ENCODE measurements at regions not wholly inside any gene's neighbourhood (a gene's known extent, or its start where the extent isn't known, plus 50 kb on each side); places are given as distances from the start of the nearest gene placed in this dataset.

GRCh38 chr1:25068316-25068715, 138.2 kb upstream of the RUNX3 start:
- no peak for TF ChIP-seq CTCF (conservative IDR thresholded peaks at IDR 0.05 in 1 of 2, IDR thresholded peaks at IDR 0.05 in 1 of 2; ENCODE audit: low read depth in 1 of 2, low read length in 2 of 2)
- TF ChIP-seq EZH2 (IDR thresholded peaks at IDR 0.05; ENCODE audit: low read length, missing control alignments) = no peak
- H3K79me2 ChIP-seq (ENCODE audit: control insufficient read depth, insufficient read depth, low read length) = no peaks in the 10 kb centered on the region

DNA sequence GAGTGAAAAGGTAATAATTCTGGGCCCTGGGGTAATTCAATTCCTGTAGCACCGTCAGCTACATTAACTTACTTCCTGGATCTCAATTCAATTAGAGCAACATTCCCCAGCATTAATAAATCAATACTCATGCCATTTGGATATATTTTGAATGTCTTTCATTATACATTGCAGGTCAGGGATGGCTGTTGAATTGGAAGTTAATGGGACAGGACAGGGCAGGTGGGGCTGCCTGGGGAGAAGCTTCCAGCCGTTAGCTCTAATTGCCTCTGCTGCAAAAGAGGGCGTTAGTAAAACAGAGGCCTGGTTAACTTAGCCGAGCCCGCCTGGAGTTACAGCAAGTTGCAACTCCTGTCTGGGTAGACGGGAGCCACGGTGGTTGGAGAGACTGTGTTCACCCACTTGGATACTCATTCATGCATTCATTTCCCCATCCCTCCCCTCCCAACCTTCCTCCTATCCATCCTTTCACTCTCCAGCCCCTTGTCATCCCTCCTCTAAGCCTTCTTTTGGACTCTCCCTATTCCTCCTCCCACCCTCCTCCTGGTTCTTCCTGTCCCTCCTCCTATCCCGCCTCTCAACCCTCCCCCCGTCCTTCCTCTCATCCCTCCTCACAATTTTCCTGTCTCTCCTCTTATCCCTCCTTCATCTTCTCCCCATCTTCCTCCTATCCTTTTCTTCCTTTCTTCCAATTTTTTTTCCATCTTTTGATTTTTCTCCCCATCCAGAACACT, 137.6 kb upstream of the RUNX3 start:
- Histone ChIP-seq H3K4me1 (ENCODE audit: control insufficient read depth, extremely low read depth, insufficient read depth, low read length) (no peaks in the 10 kb centered on the region), H3K4me2 (ENCODE audit: extremely low read depth, insufficient read depth, low read length) (no peak overlapping the region)

More at GRCh38 chr1:25068316-25068715, 138.2 kb upstream of the RUNX3 start:
- no peaks in the 10 kb centered on the region for H3K9me3 ChIP-seq (ENCODE audit: control insufficient read depth, insufficient read depth, low read depth, low read length)
- H3K36me3 ChIP-seq (ENCODE audit: control insufficient read depth, insufficient read depth, low read length) = no peaks in the 10 kb centered on the region
- H3K4me3 ChIP-seq (replicated peaks in 1 of 4; ENCODE audit: control extremely low read depth in 1 of 4, insufficient read depth in 1 of 4, low read depth in 3 of 4, low read length in 4 of 4) = no peak overlapping the region
- DNase-seq (ENCODE audit: low read depth in 2 of 2) = no peak
- no peaks in the 10 kb centered on the region for H3K4me1 ChIP-seq (ENCODE audit: control insufficient read depth, extremely low read depth, insufficient read depth, low read length)
- H3K4me2 ChIP-seq (ENCODE audit: extremely low read depth, insufficient read depth, low read length) = no peak overlapping the region
- no peaks in the 10 kb centered on the region for H4K20me1 ChIP-seq (ENCODE audit: control insufficient read depth, extremely low read depth, insufficient read depth, low read length)
- no peak overlapping the region for H2AFZ ChIP-seq (ENCODE audit: low read length)
- H3K27ac ChIP-seq (ENCODE audit: insufficient read depth, low read length) = no peak overlapping the region
- peaks cover 14% of the 10 kb centered on the region for H3K27me3 ChIP-seq (ENCODE audit: control insufficient read depth, insufficient read depth, low read length)
- no peak overlapping the region for H3K9ac ChIP-seq (ENCODE audit: insufficient read depth, low read length)

More for the DNA sequence above, 137.6 kb upstream of the RUNX3 start:
- Histone ChIP-seq H3K36me3 (ENCODE audit: control insufficient read depth, insufficient read depth, low read length) (no peaks in the 10 kb centered on the region), H2AFZ (ENCODE audit: low read length) (no peak overlapping the region), H4K20me1 (ENCODE audit: control insufficient read depth, extremely low read depth, insufficient read depth, low read length) (no peaks in the 10 kb centered on the region), H3K9ac (ENCODE audit: insufficient read depth, low read length) (no peak overlapping the region), H3K79me2 (ENCODE audit: control insufficient read depth, insufficient read depth, low read length) (no peaks in the 10 kb centered on the region), H3K27ac (ENCODE audit: insufficient read depth, low read length) (no peak overlapping the region), H3K9me3 (ENCODE audit: control insufficient read depth, insufficient read depth, low read depth, low read length) (no peaks in the 10 kb centered on the region), H3K4me3 (replicated peaks in 1 of 4; ENCODE audit: control extremely low read depth in 1 of 4, insufficient read depth in 1 of 4, low read depth in 3 of 4, low read length in 4 of 4) (no peak overlapping the region), H3K27me3 (ENCODE audit: control insufficient read depth, insufficient read depth, low read length) (peaks cover 14% of the 10 kb centered on the region)
- no peak for DNase-seq (ENCODE audit: low read depth in 2 of 2)
- no peak for TF ChIP-seq EZH2 (IDR thresholded peaks at IDR 0.05; ENCODE audit: low read length, missing control alignments)
- TF ChIP-seq CTCF (conservative IDR thresholded peaks at IDR 0.05 in 1 of 2, IDR thresholded peaks at IDR 0.05 in 1 of 2; ENCODE audit: low read depth in 1 of 2, low read length in 2 of 2) = no peak
